DND-41 (cell line): ENCODE measurements at regions not wholly inside any gene's neighbourhood (a gene's known extent, or its start where the extent isn't known, plus 50 kb on each side); places are given as distances from the start of the nearest gene placed in this dataset.

Source experiments
- EZH2 ChIP-seq: IDR thresholded peaks from 3 replicates; pipeline ENCODE4 v1.6.1; 2012; ENCODE audit warnings: borderline replicate concordance, low read depth, mild to moderate bottlenecking, moderate library complexity, low read length, inconsistent platforms; ENCODE audit not compliant: severe bottlenecking
- TF ChIP-seq, protein P1 (sequence below): IDR thresholded peaks from 2 replicates; pipeline ENCODE4 v1.5.1; 2012; ENCODE audit warnings: borderline replicate concordance, low read length, moderate library complexity, mild to moderate bottlenecking; ENCODE audit not compliant: poor library complexity, severe bottlenecking; ENCODE audit errors: extremely low read depth

DNA sequence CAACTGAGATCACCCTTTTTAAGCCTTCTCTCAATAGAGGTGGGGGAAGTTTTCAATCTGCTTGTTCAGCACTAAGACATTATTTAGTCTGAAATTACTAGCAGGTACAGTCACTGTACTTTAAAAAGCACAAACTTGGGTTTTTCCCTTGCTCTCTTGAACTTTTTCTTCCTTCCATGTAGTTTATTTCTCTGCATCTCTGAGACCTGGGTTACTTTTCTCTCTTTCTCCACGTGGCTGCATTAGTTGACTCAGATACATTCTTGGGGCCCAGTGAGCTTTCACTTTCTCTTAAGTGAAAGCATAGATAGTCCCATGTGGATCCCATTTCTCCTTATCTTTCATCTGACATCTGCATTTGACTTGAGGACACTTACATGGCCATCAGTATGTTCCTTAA is 433.9 kb upstream of the MAP3K7 start:
- TF ChIP-seq, protein P1, sequence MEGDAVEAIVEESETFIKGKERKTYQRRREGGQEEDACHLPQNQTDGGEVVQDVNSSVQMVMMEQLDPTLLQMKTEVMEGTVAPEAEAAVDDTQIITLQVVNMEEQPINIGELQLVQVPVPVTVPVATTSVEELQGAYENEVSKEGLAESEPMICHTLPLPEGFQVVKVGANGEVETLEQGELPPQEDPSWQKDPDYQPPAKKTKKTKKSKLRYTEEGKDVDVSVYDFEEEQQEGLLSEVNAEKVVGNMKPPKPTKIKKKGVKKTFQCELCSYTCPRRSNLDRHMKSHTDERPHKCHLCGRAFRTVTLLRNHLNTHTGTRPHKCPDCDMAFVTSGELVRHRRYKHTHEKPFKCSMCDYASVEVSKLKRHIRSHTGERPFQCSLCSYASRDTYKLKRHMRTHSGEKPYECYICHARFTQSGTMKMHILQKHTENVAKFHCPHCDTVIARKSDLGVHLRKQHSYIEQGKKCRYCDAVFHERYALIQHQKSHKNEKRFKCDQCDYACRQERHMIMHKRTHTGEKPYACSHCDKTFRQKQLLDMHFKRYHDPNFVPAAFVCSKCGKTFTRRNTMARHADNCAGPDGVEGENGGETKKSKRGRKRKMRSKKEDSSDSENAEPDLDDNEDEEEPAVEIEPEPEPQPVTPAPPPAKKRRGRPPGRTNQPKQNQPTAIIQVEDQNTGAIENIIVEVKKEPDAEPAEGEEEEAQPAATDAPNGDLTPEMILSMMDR = no peak
- no peak for TF ChIP-seq EZH2
